Vagina (tissue), 2 donors: ENCODE measurements at regions not wholly inside any gene's neighbourhood (a gene's known extent, or its start where the extent isn't known, plus 50 kb on each side); places are given as distances from the start of the nearest gene placed in this dataset.

Source experiments
- DNase-seq, 2 donors: peaks; one replicate each; pipeline ENCODE4 v3.0.0-alpha.2; 2017; ENCODE audit errors: extremely low spot score in 2 of 2
- H3K27ac ChIP-seq: fragments of 200-600 bp; sonication (generic); one replicate; pipeline ENCODE4 v1.5.1; 2019
- H3K27me3 ChIP-seq: fragments of 200-600 bp; sonication (generic); one replicate; pipeline ENCODE4 v1.5.1; 2019
- H3K36me3 ChIP-seq, 2 donors: fragments of 200-600 bp; sonication (generic); one replicate each; pipeline ENCODE4 v1.5.1; 2017 to 2019
- H3K4me1 ChIP-seq: fragments of 200-600 bp; sonication (generic); one replicate; pipeline ENCODE4 v1.5.1; 2019
- H3K4me3 ChIP-seq, 2 donors: fragments of 200-600 bp; sonication (generic); 1 replicate in 1 of 2; 2 replicates in 1 of 2; pipeline ENCODE4 v1.5.1; 2016 to 2019
- H3K9me3 ChIP-seq: fragments of 200-600 bp; sonication (generic); one replicate; pipeline ENCODE4 v1.5.1; 2019
- CTCF ChIP-seq, 3 experiments: fragments of 450-650 bp in 2 of 3; fragments of 200-600 bp in 1 of 3; sonication (generic) in 1 of 3; IDR thresholded peaks; one replicate each; pipeline ENCODE4 v1.5.1; 2017 to 2019; ENCODE audit warnings: antibody characterized with exemption in 3 of 3, mild to moderate bottlenecking in 2 of 3, moderate library complexity in 2 of 3
- POLR2A ChIP-seq, 2 donors: fragments of 450-650 bp; IDR thresholded peaks; one replicate each; pipeline ENCODE4 v1.6.1; 2017; ENCODE audit warnings: antibody characterized with exemption in 2 of 2, mild to moderate bottlenecking in 2 of 2, moderate library complexity in 2 of 2
- POLR2AphosphoS5 ChIP-seq, 2 donors: sonication (generic); formaldehyde crosslinking; IDR thresholded peaks; one replicate each; pipeline ENCODE4 v1.9.0; 2017; ENCODE audit warnings: antibody characterized with exemption in 2 of 2, mild to moderate bottlenecking in 2 of 2, low read depth in 1 of 2; ENCODE audit not compliant: insufficient read depth in 1 of 2
- intact Hi-C: fragments of 100-400 bp; cut with DNase I; formaldehyde crosslinking; loops from one replicate; pipeline ENCODE4 v1.15.1; 2023

DNA sequence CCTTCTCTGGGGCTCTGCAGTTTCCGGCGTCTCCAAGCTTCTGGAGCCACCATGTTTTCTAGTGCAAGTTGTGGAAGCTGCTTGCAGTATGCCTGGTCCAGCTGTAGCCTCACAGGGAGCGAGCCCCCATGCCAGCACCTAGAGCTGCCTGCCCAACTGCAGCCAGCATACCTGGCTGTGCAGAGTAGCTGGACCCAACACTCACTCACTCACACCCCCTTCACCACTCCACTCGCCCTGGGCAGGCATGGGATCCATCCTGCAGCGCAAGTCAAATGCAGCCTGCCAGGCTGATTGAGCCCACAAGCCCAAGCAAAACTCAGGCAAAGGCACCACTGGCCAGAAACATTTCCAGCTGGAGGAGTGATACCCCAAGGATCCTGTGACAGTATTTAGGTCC lies 797.3 kb downstream of the SLC16A7 start:
- no peaks in the 10 kb centered on the region for H3K4me1 ChIP-seq
- H3K9me3 ChIP-seq = no peaks in the 10 kb centered on the region
- H3K36me3 ChIP-seq = no peaks in the 10 kb centered on the region
- TF ChIP-seq POLR2A (IDR thresholded peaks at IDR 0.05) (no peak), POLR2AphosphoS5 (IDR thresholded peaks at IDR 0.05; ENCODE audit: insufficient read depth in 1 of 2, low read depth in 1 of 2) (no peak), CTCF (IDR thresholded peaks at IDR 0.05) (no peak)
- H3K27ac ChIP-seq = no peak overlapping the region
- no peak for DNase-seq
- no peak overlapping the region for H3K4me3 ChIP-seq
- intact Hi-C loops = no loop called here
- H3K27me3 ChIP-seq = no peaks in the 10 kb centered on the region

- intact Hi-C loops = no loop called here
- no peak overlapping the region for H3K27ac ChIP-seq
- no peaks in the 10 kb centered on the region for H3K4me1 ChIP-seq
- no peaks in the 10 kb centered on the region for H3K36me3 ChIP-seq
- H3K4me3 ChIP-seq = no peak overlapping the region
- H3K27me3 ChIP-seq = no peaks in the 10 kb centered on the region
- TF ChIP-seq POLR2AphosphoS5 (IDR thresholded peaks at IDR 0.05; ENCODE audit: insufficient read depth in 1 of 2, low read depth in 1 of 2) = no peak
- TF ChIP-seq CTCF (IDR thresholded peaks at IDR 0.05) = no peak
- TF ChIP-seq POLR2A (IDR thresholded peaks at IDR 0.05) = no peak
- DNase-seq = no peak
- no peaks in the 10 kb centered on the region for H3K9me3 ChIP-seq
Measured at GRCh38 chr12:60394665-60395064, 798.8 kb downstream of the SLC16A7 start.

- intact Hi-C loops = no loop called here
- Histone ChIP-seq H3K9me3 (no peaks in the 10 kb centered on the region), H3K27me3 (no peaks in the 10 kb centered on the region), H3K4me1 (no peaks in the 10 kb centered on the region), H3K36me3 (no peaks in the 10 kb centered on the region), H3K4me3 (no peak overlapping the region), H3K27ac (no peak overlapping the region)
- no peak for TF ChIP-seq POLR2AphosphoS5 (IDR thresholded peaks at IDR 0.05; ENCODE audit: insufficient read depth in 1 of 2, low read depth in 1 of 2)
- TF ChIP-seq CTCF (IDR thresholded peaks at IDR 0.05) = no peak
- no peak for TF ChIP-seq POLR2A (IDR thresholded peaks at IDR 0.05)
- no peak for DNase-seq
Measured at GRCh38 chr12:60398547-60398946, 802.7 kb downstream of the SLC16A7 start.

DNA sequence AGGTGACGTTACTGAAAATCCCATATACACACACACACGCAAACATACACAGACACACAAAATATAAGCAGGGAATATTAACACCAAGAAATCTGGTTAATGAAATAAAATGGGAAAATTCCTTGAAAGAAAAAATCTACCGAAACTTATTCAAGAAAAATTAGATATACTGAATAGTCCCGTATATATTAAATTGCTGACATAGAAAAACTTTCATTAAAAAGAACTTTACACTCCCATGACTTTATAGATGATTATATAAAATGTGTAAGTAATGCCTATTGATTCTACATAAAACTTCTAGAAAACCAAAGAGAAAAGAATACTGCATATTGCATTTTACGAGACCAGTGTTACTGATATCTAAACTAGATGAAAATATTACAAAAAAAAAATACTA lies 803.2 kb downstream of the SLC16A7 start:
- Histone ChIP-seq H3K27ac (no peak overlapping the region), H3K4me1 (no peaks in the 10 kb centered on the region), H3K4me3 (no peak overlapping the region), H3K27me3 (no peaks in the 10 kb centered on the region), H3K9me3 (no peaks in the 10 kb centered on the region), H3K36me3 (no peaks in the 10 kb centered on the region)
- intact Hi-C loops = no loop called here
- no peak for TF ChIP-seq CTCF (IDR thresholded peaks at IDR 0.05)
- TF ChIP-seq POLR2AphosphoS5 (IDR thresholded peaks at IDR 0.05; ENCODE audit: insufficient read depth in 1 of 2, low read depth in 1 of 2) = no peak
- no peak for TF ChIP-seq POLR2A (IDR thresholded peaks at IDR 0.05)
- DNase-seq = no peak

GRCh38 chr12:60402996-60403395 lies 807.2 kb downstream of the SLC16A7 start:
- H3K27ac ChIP-seq = no peak overlapping the region
- intact Hi-C loops = no loop called here

More at GRCh38 chr12:60402996-60403395, 807.2 kb downstream of the SLC16A7 start:
- Histone ChIP-seq H3K9me3 (no peaks in the 10 kb centered on the region), H3K36me3 (no peaks in the 10 kb centered on the region), H3K4me3 (no peak overlapping the region), H3K27me3 (no peaks in the 10 kb centered on the region), H3K4me1 (no peaks in the 10 kb centered on the region)
- DNase-seq = no peak
- TF ChIP-seq CTCF (IDR thresholded peaks at IDR 0.05) (no peak), POLR2AphosphoS5 (IDR thresholded peaks at IDR 0.05; ENCODE audit: insufficient read depth in 1 of 2, low read depth in 1 of 2) (no peak), POLR2A (IDR thresholded peaks at IDR 0.05) (no peak)
